ENCODE measurements at regions not wholly inside any gene's neighbourhood (a gene's known extent, or its start where the extent isn't known, plus 50 kb on each side); places are given as distances from the start of the nearest gene placed in this dataset.
A peak's percentile ranks its signal among the peaks of the same experiment; 100 is the strongest.

- no peak for DNase-seq
Observed at GRCh38 chr6:90859612-90860011, 272.7 kb upstream of the MAP3K7 start.

DNA sequence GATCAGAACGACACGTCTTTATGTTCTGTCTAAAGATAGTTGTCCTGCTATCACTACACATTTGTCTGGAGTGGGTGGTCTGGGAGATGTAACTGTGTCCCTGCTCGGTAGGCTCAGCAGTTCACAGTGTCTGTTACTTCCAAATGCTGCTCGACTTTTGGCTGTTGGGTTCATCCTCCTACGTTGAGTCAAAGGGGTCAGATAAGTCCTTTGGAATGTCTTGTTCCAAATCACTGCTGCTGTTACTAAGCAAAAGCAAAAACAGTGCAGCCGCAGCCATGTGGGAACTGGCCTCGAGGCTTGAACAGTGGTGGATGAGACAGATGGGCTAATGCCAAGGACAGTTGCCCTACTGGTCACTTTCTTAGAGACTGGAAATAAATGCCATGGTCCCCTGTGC, 272.2 kb upstream of the MAP3K7 start:
- DNase-seq = no peak

- DNase-seq = no peak
Observed at GRCh38 chr6:90849686-90850085, 262.8 kb upstream of the MAP3K7 start.

- no peak for DNase-seq
Observed at GRCh38 chr6:90846824-90847223, 260.0 kb upstream of the MAP3K7 start.

GRCh38 chr6:90835596-90836212, 248.8 kb upstream of the MAP3K7 start:
- no peak for DNase-seq

DNA sequence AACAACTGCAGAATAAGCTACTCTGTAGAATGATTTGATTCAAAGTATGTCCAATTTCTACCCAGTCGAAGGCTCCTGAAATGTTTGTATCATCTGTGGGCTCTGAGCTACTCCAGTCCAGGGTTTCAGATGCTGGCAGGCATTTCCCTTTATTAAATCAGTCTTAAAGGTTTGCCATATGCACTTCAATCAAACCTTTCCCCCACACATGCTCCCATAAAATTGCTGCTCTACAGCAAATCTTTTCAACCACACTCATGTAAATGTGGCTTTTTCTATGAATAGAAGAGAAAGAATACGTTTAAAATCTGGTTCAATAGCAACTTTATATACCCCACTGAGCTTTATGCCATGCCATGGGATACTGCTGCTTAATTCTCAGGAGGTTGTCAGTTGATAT, 242.4 kb upstream of the MAP3K7 start:
- DNase-seq = no peak

DNA sequence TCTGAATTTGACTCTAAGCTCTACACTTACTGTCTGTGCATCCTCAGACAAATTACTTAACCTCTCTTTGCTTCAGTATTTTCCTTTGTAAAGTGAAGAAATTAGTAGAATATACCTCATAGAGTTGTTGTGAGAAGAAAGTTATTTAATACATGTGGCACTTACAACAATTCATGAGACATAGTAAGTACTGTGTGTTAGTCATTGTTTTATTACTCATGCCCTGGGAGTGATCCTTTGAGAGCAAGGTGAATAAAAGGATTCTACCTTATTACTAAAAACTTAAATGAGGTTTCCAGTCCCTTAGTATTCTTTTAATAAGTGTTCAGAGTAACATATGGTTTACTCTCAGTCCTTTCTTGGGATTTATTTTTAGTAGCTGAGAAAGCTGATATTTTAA, 233.6 kb upstream of the MAP3K7 start:
- DNase-seq = no peak

DNA sequence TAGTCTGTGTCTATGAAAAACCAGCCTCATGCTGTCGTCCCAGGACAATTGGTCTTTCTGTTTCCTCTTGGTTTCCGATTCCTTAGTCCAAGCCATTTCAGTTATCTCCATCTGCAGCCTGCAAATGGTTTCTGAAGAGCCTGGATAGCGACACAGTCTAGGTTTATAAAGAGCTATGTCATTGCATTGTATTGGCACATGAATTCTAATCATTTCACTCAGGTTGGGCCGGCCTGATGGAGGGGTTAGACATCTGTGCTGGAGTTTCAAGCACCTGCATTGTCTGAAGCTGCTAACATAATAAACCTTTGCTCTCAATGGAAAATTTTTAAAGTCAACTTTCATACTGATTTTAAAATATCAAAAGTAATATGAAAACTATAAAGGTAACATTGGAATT, 232.6 kb upstream of the MAP3K7 start:
- no peak for DNase-seq

DNA sequence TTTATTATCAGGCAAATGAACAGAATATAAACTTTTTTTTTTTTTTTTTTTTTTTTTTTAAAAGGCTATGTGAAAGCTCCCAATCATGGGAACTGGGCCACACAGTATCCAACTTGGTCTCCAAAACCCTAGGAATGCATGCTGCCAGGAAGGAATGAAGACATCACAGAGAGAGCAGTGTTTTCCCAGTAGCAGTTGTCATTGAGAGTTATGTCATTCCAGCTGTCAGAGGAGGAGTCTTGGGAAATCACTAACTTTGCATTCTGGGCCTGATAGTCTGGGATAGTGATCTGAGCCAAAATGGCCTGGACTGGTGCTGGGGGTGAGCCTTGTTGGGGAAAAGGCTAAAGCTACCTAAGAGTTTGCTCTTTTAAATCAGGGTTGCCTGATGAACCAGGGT, 231.3 kb upstream of the MAP3K7 start:
- no peak for DNase-seq

GRCh38 chr6:90816764-90817163, 229.9 kb upstream of the MAP3K7 start:
- no peak for DNase-seq

DNA sequence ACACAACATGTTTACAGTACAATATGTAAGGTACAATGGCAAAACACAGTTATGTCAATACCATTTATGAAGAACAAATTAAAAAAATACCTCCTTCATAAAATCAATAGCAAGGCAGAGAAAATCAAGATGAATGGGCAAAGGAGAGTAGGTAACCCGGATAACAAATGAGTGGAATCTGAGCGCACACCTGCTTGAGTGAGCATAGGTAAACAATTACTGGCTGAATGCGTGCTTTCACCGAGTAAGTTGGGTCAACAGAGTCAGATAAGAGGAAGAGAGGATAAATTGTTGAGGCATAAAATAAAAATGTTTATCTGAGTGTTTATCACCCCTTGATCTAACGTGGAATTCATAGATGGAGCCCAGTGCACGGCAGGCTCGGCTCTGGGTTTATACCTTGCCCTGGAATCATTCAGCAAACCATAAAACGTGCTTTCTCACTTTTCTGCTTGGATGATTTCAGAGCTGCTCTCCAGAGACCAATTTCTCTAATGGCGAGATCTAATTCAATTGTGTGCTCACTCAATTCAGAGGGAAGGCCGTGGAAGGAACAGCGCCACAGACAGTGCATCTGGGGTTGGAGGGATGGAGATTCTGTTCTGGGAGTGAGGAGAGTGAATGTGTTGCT, 224.8 kb upstream of the MAP3K7 start:
- DNase-seq = no peak

- no peak for DNase-seq
Observed at GRCh38 chr6:90809035-90809434, 222.2 kb upstream of the MAP3K7 start.

DNA sequence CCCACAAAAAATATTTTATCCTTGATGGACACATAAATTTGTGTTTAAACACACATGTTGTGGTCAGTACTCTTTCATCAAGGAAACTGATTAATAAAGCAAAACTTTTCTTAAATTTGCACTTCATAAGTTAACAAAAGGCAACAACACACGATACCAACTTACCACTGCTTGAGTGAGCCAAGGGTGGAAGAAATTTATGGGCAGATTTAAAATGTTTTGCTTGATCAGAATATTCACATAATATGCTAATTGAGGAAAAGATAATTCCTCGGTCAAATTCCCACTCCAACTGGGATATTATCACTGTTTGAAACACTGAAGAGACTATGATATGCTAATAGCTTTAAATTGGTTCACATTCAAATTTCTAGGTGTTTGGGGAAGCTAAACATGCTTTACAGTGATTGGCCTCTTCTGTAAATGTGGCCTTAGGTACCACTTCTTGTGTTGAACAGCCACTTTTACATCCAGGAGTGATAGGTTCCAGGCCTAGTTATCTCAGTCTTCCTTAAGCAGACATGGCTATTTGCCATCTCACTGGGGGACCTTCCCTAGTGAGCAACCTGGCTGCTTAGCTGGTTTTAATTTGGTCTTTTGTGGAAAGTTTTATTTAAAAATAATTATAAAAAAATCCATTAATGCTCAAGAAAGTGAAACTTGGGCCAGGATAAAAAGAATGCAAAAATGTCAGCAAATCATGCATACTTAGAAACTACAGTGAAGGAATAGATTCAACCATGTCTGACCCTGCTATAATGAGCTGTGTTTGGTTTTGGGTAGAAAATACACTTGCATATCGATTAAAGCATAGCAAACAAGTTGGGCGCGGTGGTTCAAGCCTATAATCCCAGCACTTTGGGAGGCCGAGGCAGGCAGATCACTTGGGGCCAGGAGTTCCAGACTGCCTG, 221.2 kb upstream of the MAP3K7 start:
- DNase-seq = no peak

- no peak for DNase-seq
Observed at GRCh38 chr6:90805619-90806155, 218.8 kb upstream of the MAP3K7 start.

DNA sequence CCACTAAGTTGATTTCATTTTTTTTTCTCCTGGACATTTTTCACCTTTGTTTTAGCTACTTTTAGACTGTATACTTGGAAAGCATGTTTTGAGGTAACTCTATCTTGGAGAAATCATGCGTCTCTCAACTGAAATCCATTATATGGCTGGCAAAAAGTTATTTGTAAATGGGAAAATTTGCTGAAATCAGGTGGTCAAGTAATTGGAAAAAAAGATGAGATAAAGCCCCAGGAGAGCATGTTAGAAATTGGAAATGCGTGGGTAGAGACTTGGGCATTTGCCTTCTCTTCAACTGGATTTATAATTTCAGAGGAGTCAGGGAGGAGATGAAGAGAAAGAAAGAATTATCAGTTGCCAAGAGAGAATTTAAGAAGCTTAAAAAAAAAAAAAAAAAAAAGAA, 217.1 kb upstream of the MAP3K7 start:
- DNase-seq = no peak

DNA sequence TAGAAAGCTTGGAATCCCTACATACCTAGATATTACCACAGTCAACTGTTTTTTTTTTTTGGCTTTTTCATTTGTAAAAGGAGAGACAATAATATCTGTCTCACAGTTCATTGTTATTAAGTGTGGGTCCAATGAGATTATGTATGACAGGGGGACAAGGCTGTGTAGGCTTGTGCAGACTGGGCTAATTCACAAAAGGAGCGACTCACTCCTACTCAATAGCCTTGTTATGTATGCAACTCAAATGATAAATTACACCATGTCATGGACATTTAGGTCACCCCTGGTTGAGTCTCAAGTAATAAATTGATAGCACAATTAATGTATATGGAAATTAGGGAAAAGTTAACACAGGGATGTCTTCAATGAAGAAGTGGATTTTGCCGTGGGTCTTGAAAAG, 208.2 kb upstream of the MAP3K7 start:
- no peak for DNase-seq

DNA sequence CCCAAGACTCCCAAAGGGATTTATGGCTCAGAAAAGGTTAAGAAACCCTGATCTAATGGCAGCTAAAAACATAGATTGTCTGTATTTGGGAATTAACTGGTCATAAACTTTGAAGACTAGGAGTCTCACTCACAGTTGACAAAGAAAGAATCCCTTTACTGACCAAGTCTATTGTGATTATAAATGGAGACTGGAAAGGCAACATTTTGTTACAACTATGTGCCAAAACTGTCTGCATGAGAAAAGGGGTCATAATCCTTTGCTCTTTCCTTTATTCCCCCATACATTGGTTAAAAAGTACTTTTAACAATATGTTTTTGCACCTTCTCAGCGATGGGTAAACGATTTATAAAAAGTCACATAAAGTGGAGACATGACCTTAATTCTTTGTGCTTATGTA, 206.9 kb upstream of the MAP3K7 start:
- no peak for DNase-seq

DNA sequence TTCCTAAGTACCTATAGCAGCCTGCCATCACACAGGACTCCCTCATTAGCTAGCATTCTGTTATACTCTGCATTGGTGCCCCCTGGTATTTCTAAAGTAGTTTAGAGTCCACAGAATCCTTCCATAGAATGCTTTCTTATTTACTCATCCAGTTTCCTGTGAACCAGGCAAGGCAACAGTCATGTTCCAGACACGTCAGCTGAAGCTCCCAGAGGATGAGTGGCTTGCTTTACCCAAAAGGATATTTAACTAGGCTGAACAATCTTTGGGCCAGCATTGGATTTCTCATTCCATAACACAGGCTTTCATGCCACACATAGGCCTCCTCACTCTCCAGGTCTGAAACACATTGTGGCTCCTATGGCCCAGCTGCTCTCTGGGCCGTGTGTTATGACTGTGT, 203.8 kb upstream of the MAP3K7 start:
- no peak for DNase-seq

DNA sequence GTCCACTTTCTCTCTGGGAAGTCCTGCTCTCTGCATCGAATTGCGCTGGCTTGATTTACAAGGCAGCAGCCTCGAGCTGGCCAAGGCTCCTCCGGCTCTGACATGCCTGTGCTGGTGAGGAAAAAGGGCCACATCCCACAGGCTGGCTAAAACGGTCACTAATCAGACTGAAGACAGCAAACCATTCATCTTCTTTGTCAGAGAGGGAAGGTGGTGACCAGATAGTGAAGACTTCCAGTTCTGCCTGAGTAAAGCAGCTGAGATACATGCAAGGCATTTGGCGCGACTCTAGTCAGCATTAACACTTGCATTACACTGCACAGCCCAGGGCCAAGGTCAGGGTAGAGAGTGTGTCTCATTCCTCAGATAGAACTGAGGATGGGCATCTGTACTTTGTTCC, 203.2 kb upstream of the MAP3K7 start:
- DNase-seq = peak; percentile 42

DNA sequence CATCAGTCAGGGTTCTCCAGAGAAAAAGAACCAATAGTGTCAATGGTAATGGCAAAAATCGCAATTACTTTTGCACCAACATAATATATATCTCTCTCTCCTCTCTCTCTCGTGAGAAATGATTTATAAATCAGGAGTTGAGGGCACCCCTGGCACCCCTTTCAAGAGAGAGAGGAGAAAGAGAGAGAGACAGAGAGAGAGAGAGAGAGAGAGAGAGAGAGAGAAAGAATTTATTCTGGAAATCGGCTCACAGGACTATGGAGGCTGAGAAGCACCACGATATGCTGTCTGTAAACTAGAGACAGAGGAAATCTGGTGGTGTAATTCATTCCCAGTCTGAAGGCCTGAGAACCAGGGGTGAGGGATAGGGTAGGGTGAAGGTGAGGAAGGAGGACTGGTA, 201.9 kb upstream of the MAP3K7 start:
- no peak for DNase-seq

- DNase-seq = no peak
Observed at GRCh38 chr6:90787446-90787845, 200.6 kb upstream of the MAP3K7 start.

GRCh38 chr6:90780778-90781177, 193.9 kb upstream of the MAP3K7 start:
- DNase-seq = no peak

DNA sequence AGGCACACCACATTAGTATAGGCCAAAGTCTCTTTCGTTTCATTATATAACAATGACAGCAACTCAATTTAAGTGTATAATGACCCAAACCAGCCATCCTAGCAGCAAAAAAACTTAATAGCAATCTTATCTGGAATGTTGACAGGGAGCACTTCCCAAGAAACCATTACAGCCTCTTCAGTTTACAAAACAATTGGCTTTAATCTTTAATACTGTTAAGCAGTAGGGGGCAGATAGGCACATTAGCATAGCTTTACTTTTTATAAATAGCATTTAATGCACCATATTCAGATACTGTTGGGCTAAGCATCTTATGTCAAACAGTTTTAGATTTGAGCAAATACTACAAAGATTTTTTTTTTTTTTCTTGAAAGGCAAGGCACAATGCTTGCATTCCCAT, 193.3 kb upstream of the MAP3K7 start:
- DNase-seq = no peak
